Stimulated activated CD8-positive, alpha-beta memory T cell treated with anti-CD3 and anti-CD28 coated beads, Interleukin-15, amount 100 ng/mL, for 1 hour (primary cell): ENCODE measurements at regions not wholly inside any gene's neighbourhood (a gene's known extent, or its start where the extent isn't known, plus 50 kb on each side); places are given as distances from the start of the nearest gene placed in this dataset.
"Not testable (repeated sequence)": the region's sequence is repeated elsewhere in the genome, so short reads cannot be mapped to it uniquely, and the experiment has no call there.

Experiments
- DNase-seq: peaks from one replicate; pipeline ENCODE4 v3.0.0-alpha.2; 2020; ENCODE audit warnings: low read depth

DNA sequence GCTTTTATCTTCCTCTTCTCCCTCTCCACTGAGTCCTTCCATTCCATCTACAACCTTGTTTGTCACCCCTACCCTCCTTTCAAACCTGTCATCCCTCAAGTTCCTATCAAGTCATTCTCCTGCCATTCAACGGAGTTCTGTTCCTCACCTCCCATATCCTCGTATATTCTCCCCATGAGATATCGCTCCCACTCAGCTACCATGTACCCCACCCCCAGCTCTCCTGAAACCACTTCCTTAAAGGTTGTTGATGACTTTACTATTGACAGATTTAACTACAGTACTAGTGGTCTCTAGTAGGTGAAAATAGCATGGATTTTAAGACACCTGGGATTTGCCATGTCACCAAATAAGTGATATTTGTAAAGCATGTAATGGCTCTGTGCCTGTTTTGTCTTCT lies 107.4 kb upstream of the BARHL2 start:
- DNase-seq = no peak

DNA sequence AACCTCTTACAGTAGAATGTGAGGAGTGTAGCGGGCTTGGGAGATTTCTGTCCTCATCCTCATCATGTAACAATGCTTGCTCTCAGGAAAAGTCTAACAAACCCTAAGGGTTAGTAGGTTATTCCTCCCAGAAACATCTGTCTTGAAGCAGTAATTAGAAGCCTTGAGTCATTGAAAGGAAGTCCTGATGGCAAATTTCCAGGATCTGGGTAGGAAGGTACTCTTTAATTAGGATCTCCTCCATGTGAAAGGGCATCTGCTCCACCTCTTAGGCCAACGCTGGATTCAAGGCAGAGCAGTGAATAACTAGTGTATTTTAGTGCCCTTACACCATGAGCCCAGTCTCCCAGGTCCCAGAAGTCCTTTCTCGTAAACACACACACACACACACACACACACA lies 106.6 kb upstream of the BARHL2 start:
- DNase-seq = no peak

DNA sequence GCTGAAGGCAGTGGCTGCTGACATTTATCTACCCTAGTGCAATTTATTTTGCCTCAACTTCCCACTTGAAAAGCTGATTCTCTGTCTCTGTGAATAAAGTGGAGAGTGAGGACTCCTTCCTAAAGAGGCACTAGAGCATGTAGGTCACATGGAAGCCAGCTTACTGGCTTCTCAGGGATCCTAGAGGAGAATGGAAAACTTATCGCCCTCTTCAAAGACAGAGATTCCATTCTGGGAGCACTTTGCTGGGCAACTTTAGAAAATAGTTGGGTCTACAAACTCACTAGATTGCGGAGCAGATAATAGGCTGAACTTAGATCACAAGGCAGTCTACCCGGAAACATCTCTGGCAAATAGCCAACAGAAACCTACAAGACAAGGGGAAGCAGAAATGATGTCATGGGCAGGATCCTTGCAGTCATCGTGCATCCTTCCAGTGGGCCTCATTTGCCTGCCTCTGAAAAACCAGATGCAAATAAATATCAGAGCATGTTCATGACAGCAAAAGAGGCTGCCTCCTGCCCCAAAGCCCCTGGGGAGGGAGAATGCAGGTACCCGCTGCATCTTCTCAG lies 104.8 kb upstream of the BARHL2 start:
- DNase-seq = no peak

DNA sequence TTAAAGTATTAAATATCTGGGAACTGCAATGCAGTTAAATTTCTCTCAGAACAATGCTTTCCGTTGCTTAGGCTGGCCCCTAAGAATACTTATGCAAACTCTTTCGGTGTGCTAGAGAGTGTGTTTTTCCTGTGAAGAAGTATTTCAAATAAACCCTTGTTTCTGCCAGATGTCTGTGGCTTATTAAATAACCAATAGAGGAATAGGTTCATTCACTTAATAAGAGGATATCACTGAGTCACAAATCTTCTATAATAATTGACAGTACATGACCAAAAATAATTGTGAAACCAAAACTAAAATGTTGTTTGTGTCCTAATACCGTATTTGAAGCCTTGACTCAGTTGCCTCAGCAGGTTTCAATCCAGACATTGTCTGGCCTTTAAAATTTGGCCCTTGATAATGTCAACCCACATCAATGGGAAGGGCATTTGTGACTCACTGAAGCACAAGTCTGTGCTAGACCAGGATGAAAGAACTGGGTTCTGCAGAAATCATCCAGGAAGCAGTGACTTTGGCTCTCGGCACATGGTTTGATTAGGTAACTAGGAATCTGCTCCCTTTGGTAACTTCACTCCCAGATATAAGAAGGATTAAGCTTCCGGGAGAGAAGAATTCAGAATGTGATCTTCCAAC lies 104.2 kb upstream of the BARHL2 start:
- DNase-seq = no peak

DNA sequence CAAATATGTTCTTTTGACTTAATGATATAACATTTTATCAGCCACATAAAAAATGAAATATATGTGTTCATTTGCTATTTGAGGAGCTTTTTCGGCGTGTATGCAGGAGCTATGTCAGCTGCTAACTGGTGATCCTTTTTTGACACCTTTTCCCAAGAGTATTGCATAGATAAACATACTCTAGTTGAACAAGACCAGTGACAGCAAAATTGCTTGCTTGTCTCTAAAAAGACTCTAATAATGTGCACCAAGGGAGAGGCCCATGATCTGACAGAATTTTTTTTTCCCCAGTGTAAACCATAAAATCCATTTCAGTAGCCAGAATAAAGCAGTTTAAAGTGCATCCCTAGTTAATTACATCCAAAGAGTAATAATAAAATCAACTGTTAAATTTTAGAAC lies 103.6 kb upstream of the BARHL2 start:
- no peak for DNase-seq

DNA sequence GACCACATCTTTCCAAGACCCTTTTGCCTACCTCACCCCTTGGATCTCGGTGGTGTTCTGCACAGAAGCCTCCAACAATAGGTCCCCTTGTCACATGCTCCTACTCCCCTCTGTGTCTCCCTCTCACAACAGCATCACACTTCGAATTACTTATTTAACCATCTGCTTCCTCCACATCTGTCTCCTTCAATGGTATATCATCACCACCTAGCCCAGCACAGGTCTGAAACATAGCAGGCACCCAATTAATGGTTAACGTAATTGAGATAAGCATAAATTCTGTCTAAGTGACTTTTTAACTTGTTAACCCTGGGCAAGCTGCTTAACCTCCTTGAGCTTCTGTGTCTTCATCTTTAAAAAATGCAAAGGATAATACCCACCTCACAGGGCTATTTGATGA lies 100.3 kb upstream of the BARHL2 start:
- DNase-seq = no peak

DNA sequence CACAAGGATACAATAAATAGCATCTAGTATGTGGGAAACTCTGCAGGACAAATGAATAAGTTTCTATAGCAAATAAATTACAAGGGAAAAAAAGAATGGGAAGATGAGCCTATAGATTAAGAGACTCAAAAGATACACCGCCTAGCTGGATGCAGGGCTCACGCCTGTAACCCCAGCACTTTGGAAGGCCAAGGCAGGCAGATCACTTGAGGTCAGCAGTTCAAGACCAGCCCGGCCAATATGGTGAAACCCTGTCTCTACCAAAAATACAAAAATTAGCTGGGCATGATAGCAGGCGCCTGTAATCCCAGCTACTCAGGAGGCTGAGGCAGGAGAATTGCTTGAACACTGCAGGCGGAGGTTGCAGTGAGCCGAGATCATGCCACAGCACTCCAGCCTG lies 95.1 kb upstream of the BARHL2 start:
- not testable (repeated sequence) for DNase-seq

DNA sequence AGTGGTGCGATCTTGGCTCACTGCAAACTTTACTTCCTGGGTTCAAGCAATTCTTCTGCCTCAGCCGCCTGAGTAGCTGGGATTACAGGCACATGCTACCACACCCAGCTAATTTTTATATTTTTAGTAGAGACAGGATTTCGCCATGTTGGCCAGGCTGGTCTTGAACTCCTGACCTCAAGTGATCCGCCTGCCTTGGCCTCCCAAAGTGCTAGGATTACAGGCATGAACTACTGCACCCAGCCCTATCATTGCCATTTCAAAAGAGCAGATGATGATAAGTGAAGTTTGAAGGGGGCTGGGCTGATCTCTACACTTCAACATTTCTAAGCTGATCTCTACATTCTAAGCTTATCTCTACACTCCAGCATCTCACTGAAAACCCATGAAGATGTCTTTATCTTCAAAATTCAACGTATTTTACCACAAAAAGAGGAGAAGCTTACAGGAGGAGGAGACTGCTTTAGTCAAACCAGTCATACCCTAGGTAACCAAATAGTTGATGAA lies 94.4 kb upstream of the BARHL2 start:
- not testable (repeated sequence) for DNase-seq

DNA sequence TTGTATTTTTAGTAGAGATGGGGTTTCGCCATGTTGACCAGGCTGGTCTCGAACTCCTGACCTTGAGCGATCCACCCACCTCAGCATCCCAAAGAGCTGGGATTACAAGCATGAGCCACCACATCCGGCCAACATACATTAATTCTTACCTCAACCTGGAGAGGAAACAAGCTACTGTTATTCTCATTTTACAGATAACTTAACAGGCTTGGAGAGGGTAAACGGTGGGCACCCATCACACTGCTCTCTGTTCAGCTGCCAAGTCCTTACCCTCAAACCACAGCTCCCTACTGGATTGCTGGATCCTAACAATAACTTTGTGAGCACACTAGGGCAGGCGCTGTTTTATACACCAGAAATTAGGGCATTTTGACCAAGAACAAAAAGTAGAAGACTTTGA lies 93.6 kb upstream of the BARHL2 start:
- no peak for DNase-seq

DNA sequence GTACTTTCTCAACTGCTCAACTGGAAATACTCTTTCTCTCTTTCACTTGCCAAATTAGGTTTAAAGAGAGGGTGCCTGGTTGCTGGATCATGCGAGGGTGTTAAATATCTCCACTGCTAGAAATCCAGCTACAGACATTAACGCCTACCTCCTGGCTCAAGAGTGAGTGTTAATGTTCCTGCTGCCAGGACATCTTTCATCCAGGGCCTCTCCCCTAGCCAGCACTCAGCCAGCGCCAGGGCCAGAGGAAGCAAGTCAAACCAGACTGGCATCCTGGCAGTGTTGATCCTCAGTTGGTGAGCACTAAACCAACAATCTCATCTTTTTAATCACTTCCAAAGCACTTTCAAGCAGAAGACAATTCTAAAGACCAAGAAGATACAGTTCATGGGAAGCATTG lies 92.9 kb upstream of the BARHL2 start:
- DNase-seq = no peak

DNA sequence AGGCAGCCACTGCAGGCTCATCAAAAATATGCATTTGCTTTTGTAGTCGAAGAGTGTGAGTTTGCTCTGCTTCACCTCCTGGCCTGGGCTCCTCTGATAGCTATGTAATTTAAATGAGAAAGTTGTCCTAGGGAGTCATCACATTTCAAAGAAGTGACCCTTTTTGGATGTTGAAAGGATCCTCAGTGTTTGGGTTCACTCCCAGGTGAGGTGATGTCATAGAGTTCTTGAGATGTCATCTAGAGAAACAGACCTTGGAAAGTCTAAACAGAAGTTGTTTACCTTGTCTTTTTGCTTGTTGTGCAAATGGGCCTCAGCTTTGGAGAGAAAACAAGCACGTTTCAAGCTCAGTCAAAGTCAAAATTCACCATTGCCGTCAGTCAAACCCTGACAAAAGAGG lies 92.0 kb upstream of the BARHL2 start:
- DNase-seq = no peak

DNA sequence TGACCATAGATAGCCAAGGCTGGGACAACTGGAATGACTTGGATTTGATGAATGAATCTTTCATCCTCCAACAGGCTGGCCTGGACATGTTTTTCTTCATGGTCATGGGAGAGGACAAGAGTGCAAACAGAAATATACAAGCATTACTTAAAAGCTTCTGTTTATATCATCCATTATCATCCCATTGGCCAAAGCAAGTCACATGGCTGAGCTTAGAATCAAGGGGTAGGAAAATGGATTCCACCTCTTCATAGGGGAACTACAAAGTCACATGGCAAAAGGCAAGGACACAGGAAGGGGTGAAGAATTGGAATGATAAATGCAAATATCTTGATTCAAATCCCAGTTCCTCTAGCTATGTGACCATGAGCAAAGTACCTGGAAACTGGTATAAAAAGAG lies 90.2 kb upstream of the BARHL2 start:
- no peak for DNase-seq

DNA sequence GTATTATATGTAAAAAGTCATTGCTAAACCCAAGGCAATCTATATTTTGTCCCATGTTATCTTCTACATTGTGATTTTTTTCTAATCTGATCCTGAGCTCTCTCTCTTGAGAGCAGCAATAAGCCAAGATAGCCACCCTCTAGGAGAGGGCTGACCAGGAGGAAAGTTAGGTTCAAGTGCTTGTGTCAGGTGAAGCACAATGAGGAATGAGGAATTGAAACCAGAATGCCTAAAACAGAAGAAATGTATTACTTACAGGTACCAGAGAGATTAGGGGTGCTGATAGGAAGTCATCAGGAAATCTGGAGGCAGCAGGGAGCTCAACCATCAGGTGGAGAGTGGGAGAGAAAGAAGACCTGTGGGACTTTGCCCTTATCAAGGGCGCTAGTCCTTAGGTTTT lies 85.5 kb upstream of the BARHL2 start:
- DNase-seq = no peak

DNA sequence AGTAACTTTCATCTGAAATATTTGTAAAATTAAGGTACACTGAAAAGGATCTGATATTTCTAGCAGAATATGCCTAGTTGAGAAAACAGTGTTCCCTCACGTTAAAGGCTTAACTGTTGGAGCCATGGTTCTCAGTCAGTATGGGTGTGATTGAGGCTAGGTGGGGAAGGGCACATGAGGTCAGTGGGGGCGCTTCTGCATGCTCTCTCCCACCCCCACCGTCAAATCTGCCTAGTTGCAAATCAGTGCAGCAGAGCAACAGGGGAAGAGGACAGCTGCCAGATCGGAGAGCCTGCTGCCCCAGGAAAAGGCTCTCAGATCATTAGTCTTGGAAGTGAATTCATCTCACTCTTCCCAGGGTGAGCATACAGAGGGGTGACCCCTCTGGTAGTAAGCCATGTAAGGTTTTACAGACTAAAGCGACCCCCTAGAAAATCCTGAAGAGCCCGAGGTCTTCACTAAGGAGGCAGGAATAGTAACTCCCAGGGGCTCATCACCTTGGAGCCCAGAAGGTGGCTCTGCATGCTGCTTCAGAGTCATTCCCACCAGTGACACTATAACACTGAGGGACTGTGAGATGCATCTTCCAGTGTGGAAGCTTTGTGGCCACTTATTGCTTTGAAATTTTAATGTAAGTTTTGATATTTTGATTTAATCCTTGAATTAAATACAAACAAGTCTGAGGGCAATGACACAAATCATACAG lies 83.1 kb upstream of the BARHL2 start:
- no peak for DNase-seq

DNA sequence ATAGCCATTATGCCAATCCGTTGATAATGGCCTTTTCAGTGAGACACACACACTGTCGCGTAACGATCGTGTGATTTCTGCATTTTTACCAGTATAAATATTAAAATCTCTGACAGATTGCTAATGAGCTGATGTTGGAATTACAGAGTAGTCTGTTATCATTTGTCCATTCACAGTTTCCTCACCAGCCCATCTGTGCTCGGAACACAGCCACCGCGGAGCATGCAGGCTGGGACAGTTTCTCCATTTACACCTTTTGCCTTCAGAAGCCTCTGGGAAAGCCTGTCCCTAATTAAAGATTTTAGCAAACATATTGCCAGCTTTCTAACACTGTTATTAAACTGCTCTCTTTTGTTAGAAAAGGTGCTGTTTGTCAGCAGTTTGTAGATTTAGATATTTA lies 82.2 kb upstream of the BARHL2 start:
- no peak for DNase-seq

DNA sequence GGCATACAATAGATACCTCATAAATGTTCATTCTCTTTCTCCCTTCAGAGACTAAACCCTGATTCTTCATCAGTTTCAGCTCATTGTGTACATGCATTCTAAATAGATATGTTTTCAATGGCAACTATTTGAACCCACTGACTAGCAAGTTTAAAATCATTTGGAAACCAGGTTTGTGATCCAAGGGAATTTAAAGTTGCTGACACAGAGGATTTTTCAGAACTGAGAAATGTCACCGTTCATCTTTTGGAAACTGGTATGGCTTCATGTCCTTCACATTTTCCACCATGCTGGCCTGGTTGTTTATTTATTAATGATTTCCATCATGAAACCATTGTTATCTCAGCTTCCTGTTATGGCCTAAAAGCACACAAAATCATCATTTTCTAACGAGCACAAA lies 81.8 kb upstream of the BARHL2 start:
- no peak for DNase-seq

DNA sequence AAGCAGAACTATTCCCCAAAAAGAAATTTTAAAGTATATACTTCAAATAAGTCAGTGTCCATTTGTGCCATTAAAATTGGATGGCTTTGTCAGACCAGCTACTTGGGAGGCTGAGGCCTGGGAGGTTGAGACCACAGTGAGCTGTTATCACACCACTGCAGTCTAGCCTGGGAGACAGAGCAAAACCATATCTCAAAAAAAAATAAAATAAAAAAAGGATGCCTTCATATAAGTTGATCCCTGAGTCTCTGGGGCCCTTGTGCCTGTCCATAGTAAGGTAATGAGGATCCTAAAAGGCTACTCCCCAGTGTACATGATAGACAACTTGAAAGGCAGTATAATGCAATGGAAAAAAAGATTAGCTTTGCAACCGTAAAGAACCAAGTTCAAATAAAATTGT lies 81.2 kb upstream of the BARHL2 start:
- DNase-seq = no peak

DNA sequence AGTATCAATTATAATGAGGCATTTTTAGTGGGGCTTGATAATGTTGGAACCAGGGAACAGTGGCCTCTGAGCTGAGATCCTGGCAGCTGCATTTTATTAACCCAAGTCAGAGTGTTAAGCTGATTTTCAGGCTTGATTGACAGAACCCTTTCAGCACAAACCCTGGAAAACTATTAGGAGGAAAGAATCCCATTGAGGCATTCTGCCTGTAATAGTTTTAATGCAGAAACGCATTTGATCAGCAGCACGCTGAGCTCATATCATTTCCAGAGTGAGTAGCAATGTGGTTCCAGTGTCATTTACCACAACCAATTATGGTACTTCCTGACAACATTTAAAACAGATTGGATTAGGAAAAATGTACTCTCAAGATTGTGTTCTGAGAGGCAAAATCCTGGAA lies 78.3 kb upstream of the BARHL2 start:
- no peak for DNase-seq

DNA sequence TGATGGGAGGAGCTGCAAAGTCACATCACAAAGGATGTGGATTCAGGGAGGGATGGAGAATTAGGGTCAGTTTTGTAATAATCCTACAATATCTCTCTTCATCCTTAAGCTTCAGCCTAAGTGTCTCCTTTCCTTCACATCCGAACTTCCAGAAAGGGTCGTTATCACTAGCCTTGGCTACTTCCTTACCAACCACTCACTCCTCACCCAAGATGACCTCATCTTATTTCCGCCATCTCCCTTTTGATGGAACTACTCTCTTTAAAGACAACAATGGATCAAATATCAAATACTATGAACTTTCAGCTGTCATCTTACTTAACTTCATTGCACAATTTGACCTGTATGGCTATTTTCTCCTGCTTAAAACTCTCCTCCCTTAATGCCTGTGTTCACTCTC lies 69.6 kb upstream of the BARHL2 start:
- DNase-seq = no peak

DNA sequence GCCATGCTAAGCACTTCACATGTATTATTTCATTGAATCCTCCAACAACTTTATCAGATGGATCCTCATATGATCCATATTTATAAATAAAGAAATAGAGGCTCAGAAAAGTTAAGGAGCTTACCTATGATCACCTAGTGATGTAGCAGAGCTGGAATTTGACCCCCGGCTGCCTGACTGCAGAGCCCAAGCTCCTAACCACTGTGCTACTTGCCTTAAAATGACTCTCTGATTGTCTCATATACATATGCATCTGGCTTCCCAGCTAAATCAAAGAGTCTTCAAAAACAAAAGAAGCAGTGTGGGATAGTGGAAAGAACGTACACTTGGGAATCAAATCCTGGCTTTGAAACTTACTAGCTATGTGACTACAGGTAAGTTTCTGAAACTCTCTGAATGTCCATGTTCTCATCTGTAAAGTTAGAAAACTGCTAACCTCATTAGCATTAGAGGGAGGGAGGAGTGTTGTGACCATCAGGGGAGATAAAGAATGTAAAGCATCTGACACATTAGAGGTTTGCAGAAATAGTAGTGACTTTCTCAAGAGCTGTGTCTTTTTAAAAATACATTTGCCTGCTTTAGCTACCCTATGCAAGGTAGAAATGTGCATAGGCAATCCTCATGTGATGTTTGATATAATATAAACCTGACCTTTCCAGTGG lies 67.2 kb upstream of the BARHL2 start:
- no peak for DNase-seq

DNA sequence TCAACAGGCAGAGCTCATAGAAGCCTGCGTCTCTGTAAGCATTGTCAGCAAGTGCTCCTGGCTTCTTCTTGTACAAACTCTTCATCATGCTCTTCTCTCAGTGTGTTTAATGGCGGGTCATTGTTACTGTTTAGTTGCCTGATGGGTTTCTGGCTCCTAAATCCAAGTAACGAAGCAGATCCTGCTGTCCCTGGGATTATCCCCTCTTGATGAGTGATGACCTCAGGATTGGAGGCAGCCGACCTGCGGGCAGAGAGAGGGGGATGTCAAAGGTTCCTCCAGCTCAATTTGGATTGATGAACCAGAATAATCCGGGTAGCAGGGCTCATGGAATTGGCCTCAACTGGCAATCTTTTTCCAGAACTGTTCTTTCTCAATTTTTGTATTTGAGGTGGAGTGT lies 66.1 kb upstream of the BARHL2 start:
- DNase-seq = no peak

DNA sequence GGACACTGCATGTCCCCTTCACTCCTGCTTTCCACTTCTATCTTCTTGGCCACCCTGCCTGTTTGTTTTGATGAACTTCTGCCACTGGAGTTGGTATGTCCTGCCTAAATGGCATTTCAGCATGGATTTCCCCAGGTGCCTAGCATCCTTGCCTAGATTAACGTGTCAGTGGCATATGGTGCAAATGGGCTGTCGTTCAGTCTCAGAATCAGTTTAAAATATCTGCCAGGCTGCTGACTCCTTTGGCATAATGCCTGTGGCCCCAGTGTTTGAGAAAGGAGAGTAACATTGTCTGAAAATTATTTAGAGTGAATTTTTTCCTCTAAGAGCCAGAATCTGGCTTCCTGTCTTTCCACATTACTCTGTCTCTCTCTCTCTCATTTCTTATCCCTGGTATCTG lies 64.9 kb upstream of the BARHL2 start:
- DNase-seq = no peak

DNA sequence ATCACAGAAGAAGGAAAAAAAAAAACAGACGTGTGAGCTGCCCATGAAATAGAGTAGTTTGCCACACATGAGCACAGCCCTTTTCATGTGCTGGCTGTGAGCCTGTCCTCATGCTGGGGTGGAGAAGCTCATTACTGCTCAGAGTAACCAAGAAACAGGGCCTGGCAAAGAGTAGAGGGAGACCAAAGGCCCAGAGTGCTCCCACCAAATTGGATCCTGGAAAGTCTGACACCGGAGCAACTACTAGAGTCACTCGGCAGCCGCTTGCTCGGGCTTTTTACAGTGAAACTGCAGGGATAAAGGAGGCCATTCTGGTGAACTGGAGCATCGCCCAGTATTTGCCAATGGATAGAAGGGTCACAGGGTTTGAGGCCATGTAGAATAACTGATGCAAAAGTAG lies 64.4 kb upstream of the BARHL2 start:
- DNase-seq = no peak
